ENCODE measurements at regions not wholly inside any gene's neighbourhood (a gene's known extent, or its start where the extent isn't known, plus 50 kb on each side); places are given as distances from the start of the nearest gene placed in this dataset.
"Not testable (repeated sequence)": the region's sequence is repeated elsewhere in the genome, so short reads cannot be mapped to it uniquely, and the experiment has no call there.

DNA sequence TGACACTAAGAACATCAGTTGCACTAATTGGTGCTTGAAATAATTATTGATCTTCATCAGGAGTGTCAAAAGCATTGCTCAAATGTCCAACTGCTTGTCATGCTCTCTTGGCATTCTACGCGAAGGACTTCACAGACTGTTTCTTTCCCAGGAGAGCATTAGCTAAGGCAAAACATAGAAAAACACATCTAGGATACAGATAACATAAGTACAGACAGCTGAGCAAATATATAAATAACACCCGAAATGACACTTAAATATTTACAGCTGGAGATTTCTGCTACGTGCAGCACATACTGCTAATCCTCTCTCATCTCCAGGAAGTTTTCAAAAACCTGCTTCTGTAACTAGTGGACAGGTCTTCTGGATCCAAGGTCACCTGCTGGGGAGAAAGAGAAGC, 120.0 kb upstream of the PRMT8 start:
- DNase-seq: no peak

DNA sequence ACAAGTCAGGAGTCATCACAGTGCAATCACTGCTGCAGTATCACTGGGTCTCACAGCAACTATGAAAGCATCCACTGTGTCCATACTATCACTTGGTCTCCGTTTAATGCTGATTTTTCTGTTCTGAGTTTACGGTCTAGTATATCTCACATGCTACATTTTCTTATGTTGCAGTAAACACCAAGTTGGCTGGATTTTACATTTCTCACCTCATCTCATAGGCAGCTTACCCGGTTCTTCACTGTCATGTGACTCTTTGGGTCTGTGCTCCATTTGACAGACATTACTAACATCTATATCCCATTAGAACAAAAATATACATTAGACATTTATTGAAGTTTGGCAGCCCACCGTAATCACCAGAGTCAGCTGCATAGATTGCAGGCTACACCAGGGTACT, 115.7 kb upstream of the PRMT8 start:
- no peak for DNase-seq

DNA sequence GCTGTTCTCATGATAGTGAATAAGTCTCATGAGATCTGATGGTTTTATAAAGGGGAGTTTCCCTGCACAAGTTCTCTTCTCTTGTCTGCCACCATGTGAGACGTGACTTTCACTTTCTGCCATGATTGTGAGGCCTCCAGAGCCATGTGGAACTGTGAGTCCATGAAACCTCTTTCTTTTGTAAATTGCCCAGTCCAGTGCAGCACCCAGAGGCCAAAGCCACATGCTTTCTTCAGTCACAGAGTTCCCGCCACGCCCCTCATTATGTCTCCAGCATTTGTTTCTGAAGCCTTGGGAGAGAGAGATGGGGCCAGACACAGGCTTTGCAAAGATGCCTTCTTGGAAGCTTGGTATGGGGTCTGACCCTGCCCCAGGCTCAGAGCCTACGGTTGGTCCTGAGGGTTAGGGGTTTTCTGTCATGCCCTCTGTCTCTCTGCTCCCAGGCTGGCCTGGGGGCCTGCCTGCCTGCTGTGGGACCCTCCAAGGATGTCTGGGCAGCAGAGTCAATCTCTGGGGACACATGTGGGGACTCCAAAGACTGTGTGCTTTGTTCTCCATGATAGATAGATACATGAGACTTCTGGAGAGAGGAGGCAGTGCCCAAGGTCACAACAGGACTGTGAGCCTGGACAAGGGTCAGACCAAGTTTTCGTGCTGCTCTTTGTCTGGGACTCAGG, 114.1 kb upstream of the PRMT8 start:
- no peak for DNase-seq

DNA sequence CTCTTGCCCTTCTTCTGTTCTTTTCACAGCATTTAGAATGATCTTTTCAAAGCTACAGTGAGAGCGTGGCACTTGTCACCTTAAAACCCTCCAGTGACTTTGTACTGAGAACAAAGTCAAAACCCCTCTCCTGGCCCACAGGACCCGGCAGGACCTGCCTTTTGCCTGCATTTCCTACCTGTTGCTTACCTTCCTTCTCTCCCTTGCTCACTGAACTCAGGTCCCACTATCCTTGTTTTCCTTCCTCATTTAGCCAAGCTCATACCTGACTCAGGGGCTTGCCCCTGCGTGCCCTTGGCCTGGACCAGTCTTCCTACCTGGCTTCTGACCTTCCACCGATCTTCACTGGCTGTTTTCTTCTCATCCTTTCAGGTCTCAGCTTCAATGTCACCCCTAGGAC, 112.3 kb upstream of the PRMT8 start:
- DNase-seq: no peak

DNA sequence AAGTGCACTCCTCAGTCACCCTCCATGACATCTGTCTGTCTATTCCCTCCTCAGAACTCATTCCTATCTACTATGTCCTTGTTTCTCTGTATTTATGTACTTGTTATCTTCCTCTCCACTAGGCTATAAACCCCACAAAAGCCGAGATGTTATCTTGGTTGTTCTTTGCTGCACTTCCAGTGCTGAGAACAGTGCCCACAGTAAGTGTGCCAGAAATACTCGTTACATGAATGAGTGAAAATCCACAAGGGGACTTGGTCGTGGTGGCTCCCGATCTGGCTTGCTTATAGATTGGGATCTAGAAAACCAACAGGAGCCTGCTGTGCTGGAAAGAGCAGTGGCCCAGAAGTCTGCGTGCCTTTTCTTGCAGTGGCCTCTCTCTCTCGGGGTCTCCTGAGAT, 111.9 kb upstream of the PRMT8 start:
- DNase-seq: no peak

DNA sequence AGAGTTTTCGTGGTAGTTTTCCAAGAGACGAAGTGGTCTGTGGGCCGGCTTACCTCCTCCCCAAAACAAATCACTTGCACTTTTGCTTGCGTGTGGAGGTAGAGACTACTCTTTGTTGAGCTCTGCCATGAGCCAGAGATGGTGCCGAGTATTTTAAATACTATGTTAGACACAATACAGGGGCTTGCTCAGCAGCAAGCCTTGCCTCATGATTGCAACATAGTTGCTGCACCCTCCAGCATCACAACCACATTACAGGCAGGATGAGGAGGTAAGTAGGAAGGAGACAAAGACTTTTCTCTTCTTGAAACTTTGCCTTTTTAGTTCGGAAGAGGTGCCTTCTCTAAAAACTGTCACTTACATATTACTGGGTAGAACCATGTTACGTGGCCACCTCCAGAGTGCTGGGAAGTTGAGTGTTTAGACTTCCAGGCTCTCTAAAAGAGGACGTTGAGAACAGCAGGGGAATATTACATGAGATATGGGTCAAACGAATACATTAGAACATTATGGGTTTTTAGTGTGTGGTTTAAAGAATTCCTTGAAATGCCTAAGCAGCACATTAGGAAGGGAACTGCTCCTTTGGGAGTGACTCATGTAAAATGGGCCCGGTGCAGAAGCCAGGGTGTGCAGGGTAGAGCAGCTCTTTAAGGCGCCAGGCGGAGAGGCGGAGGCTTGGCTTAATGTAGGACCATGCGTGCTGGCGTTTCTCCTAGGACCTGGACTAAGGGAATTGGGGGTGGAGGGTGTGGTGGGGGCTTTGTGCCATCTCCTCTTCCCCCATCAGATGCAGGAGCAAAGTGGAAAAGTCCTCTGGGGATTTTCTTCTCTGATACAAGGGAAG, 110.6 kb upstream of the PRMT8 start:
- no peak for DNase-seq

DNA sequence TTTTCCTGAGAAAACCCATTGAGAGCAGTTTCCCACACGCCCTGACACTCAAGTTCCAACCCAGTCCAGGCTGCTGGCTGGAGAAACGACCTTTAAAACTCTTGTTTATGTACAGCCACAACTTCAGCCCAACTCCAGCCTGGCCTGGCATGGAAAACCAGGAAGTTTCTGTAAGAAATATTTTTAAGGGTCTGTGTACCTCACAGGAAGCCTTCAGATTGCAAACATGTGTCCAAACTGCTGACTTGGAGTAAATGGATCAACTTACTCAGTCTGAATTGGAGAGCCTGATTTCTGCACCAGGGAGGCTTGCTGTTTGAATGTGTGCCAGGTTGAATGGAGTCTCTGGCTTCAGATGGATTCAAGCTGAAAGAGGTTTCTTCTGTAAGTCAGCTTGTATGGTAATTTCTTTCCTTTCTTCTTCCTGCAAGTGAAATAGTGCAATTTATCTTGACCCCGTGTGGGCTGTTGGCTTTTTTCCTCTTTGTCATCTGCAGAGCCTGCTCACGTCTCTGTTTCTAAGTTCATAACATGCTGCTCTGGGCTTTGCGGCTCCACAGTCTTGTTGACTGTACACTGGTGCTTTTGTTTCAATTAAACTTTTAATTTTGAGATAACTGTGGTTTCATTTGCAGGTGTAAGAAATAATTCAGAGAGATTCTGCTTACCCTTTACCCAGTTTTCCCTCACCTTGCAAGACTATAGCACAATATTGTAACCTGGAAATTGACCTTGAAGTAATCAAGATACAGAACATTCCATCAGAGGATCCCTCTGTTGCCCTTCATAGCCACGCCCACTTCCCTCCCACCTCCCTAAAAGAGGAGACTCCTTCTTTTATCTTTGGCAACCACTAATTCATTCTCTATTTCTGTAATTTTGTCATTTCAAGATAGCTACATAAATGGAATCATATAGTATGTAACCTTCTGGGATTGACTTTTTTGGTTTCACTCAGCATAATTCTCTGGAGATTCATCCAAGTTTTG, 109.7 kb upstream of the PRMT8 start:
- no peak for DNase-seq

DNA sequence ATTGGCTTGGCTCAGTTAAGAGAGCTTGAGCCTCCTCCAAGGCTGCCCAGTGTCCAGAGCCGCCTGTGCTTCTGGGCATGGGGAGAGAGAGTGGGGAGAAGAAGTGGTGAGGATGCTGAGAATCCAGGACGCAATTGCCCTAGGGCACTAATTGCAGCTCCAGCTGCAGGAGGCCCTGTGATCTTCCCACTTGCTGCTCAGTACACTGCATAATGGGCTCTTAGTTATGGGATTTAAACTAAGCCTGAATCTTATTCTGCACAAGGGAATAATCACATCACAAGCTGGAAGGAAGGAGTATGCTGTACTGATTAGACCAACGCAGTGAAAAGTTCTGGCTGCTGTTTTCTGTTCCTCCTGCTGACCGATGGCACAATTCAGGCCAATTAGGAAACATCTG, 101.0 kb upstream of the PRMT8 start:
- no peak for DNase-seq

DNA sequence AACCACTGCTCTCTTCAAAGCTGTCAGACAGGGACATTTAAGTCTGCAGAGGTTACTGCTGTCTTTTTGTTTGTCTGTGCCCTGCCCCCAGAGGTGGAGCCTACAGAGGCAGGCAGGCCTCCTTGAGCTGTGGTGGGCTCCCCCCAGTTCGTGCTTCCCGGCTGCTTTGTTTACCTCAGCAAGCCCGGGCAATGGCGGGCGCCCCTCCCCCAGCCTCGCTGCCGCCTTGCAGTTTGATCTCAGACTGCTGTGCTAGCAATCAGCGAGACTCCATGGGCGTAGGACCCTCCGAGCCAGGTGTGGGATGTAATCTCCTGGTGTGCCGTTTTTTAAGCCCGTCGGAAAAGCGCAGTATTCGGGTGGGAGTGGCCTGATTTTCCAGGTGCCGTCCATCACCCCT, 93.4 kb upstream of the PRMT8 start:
- not testable (repeated sequence) for DNase-seq

DNA sequence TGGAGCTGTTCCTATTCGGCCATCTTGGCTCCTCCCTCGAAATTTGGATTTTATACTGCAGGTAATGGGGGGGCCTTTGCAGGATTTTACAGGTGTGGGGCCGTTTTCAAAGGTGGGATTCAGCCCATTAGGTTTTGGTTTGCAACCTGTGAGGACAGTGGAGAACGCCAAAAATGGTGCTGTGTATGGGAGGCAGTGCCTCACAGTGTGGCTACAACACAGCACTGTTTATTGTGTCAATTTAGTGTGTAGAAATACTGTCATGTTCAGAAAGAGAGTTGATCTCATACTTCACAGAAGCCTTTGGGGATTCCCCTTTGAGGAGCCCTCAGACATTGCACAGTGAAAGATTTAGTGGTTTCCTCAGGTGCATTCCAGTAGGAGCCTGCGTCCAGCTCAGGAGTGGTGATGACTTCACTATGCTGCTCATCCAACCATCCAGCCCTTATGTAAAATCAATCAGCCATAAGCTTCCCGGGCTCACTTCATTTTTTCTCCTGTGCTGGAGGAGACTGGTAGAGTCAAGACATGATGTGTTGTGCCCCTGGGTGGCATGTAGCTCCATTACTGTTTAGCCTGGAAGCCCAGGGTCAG, 92.7 kb upstream of the PRMT8 start:
- DNase-seq: no peak

DNA sequence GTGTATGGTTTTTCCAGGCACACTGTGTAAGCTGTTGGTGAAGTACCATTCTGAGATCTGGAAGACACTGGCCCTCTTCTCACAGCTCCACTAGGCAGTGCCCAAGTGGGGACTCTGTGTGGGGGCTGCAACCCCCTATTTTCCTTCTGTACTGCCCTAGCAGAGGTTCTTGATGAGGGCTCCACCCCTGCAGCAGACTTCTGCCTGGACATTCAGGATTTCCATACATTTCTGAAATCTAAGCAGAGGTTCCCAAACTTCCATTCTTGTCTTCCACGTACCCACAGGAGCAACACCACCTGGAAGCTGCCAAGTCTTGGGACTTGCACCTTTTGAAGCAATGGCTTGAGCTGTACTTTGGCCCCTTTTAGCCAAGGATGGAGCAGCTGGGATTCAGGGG, 85.2 kb upstream of the PRMT8 start:
- no peak for DNase-seq

DNA sequence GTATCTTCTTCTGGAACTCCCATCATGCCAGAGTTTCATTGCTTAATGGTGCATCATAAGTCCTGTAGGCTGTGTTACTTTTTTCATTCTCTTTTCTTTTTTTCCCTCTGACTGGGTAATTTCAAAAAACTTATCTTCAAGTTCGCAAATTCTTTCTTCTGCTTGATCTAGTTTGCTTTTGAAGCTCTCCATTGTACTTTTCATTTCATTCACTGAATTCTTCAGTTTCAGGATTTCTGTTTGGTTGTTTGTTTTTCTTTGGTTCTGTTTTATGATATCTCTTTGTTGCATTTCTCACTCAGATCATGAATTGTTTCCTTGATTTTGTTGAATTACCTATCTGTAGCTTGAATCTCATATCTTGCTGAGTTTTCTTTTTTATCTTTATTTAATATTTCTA, 83.3 kb upstream of the PRMT8 start:
- DNase-seq: no peak

DNA sequence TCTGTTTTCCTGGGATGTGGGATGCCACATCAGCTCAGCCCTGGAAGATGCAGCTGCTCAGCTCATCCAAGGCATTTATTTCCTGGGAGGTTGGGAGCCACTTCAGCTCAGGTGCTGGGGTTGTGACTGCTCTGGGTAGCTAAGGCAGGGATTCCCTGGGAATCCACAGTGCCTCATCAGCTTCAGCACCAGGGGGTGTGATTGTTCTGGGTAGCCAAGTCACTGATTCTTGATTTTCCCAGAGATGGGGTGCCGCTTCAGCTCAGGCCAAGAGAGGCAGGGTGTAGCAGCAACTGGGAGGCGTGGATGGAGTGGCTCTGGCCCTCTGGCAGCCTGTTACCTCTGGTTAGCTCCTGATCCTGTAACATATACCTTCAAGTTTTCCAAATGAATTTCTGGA, 81.3 kb upstream of the PRMT8 start:
- DNase-seq: no peak

DNA sequence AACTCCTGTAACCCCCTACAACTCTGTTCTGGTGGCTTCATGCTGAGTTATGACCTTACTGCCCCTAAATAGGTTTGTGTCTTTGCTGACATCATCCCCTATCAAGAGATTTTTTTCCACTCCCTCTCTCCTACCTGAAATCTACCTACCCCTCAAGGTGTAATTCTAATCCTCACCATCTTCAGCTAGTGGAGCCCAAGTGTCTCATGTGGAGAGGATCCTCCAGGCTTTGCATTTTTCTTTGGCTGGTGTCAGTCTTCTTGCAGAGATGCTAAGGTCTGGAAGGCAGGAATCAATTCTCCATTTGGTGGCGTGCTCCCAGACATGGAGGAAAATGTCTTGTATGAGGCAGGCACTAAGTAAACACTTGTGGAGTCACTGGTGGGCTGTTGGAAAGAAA, 74.8 kb upstream of the PRMT8 start:
- no peak for DNase-seq

DNA sequence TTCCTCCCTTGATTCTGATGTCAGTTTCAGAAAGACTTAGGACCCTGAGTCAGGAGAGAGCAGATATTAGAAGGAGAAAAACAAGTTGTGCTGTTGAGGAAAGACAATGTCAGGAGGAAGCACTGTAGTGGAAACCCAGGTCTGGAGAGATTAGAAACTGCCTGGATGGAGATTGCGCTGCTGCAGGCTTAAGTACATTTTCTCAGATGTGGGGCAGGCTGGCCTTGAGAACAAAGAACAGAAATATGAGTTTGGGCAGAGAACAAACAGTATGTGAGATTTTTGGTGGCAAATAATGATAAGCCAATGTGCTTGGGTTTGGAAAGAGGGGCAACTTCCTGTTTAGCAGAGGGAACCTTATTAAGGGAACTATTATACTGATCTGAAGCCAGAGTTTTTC, 74.3 kb upstream of the PRMT8 start:
- no peak for DNase-seq

DNA sequence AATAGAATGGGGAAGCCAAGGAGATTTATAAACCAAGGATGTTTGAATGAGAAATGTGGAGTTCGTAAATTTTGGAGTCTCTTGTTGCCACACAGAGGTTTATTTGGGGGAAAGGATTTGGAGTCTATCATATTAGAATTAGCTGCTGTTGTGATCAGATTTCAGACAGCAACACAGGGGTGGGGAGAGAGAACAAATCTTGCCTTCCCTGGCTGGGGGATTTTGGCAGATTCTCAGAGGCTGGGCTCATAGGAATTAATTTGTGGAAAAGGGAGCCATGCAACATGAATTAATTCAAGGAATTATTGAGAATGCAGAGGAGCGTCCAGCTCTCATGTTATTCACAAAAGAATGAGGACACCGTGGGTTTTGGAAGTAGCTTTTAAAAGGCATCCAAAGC, 73.9 kb upstream of the PRMT8 start:
- no peak for DNase-seq

DNA sequence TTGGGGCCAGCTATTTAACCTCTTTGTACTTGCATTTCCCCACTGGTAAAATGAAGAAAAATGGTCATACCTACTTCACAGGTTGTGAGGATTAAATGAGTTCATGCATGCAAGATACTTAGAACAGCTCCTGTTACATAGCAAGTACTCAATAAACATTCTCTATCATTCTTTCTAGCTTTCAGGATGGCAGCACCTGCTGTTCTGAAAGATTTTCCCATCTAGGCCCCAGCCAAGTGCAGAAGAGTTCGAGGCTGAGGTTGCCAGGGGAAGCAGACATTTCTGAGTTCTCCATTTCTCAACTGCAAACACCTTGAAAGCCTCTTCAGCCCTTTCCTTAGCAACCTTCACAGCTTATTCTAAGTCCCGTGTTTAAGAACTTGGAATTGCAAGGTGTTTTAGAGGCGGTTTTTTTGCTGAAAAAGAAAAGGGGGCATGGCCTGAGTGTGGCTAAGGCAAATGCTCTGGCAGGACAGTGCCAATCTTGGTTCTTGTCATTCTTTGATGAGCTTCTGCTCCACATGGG, 73.0 kb upstream of the PRMT8 start:
- DNase-seq: no peak

DNA sequence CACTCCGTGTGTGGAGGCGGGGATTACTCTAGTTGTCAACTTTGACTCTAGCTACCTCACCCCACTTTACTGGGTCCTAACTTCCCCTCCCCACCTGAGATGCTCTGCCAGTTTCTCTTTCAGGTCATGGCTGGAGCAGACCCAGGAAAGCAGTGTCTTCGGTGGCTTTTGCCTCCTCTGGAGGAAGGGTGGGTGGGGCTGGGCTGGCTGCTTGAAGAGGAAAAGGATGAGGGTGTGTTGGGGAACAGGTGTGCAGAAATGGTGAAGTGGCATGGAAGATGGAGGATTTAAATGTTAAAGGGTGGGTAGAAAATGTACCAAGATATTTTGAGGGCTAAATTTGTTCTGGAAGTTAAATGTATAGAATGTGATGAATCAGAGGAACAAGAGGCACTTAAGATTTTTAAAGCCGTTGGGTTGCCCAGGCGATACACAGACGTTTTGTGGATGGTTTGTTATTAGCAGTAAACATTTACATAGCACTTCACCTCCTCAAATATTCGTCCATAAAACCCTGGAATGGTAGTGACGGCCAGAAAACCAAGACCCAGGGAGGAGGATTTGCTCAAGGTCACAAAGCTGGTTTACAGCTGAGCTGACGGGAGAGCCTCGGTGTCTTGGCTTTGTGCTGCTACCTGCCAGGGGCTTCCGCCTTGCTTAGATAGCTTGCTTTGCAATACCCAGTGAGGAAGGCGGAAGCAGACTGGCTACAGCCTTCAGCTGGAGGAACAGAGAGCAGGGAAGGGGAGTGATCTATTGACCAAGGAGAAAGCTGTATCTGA, 72.2 kb upstream of the PRMT8 start:
- no peak for DNase-seq

DNA sequence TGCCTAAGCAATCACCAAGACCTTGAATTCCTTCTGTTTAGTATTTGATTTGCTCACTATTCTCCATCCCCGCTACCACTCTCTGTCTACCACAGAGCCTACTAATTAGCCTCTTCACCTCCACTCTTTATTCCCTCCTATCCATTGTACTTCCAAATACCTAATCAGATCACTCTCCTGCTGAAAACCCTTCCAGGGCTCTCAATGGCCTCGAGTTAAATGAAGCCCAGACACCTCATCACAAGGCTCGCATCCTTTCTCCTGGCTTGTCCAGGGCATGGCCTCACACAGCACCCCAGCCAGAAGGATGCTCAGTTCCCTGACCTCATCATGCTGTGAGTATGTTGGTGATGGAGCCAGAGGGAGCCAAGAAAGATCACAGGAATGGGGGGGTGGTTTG, 71.4 kb upstream of the PRMT8 start:
- DNase-seq: no peak

DNA sequence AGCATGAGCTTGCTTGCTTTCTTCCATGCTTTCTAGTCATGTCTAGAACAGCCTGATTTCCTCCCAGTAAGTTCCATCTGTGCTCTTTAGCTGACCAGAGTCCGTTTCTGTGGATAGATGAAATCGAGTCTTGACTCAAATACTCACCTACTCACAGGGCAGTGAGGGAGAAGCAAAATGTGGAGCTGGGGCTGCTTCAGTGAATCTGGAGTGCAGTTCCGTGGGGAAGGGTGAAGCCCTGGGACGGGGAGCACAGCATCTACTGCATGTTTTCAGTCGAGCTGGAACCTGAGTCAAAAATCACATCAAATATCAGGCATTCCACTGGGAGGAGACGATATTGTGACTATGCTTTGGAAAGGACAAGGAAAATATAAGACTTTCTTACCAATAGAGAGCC, 70.3 kb upstream of the PRMT8 start:
- DNase-seq: no peak

DNA sequence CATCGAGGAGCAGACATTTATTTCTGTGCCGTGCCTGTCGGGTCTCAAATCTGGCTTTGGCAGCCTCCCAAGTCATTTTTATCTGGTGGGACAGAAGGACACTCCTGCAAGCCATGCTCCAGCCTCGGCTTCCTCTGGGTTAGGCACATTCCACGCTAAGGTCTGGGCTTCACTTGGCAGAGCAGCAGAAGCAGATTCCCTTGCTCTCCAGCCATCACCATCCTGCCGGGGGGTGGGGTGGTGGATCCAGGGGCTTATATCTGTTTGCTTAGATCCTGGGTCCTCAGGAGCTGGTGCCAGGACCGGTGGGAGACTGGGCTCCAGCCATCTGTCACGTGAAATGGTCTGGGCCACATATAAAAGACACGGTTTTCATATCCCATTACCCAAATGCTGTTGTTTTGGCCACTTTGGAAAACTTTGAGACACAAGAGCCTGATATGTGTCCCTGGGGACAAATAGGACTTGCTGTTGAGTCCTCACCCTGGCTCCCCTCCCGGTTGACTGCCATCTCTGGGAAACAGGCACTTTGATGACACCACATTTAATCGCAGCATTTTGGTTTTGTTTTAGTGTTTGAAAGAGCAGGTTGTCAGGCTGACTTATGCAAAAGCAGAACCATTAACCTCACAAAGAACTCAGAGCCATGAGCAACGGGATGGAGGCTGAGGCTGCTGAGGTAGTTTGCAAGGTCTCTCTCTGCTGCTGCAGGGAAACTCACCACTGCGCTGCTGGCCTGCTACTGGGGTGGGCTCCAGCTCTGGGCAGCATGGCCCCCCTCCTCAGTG, 69.6 kb upstream of the PRMT8 start:
- DNase-seq: no peak
